NCI-H226 (cell line): ENCODE measurements at regions not wholly inside any gene's neighbourhood (a gene's known extent, or its start where the extent isn't known, plus 50 kb on each side); places are given as distances from the start of the nearest gene placed in this dataset.
A peak's percentile ranks its signal among the peaks of the same experiment; 100 is the strongest.
"Not testable (repeated sequence)": the region's sequence is repeated elsewhere in the genome, so short reads cannot be mapped to it uniquely, and the experiment has no call there.

Source experiments
- DNase-seq: peaks from one replicate; pipeline ENCODE4 v3.0.0-alpha.2; 2015

- DNase-seq = no peak
These were observed 165.9 kb upstream of the KLF7 start for GRCh38 chr2:207331674-207332073.

GRCh38 chr2:207332480-207333212, 166.9 kb upstream of the KLF7 start:
- no peak for DNase-seq

GRCh38 chr2:207333599-207334300, 168.0 kb upstream of the KLF7 start:
- DNase-seq = no peak

- no peak for DNase-seq
These were observed 168.5 kb upstream of the KLF7 start for GRCh38 chr2:207334301-207334623.

GRCh38 chr2:207334624-207335371, 169.1 kb upstream of the KLF7 start:
- DNase-seq = peak; percentile 84

- peak; percentile 67 for DNase-seq
These were observed 171.8 kb upstream of the KLF7 start for GRCh38 chr2:207337234-207338219.

- no peak for DNase-seq
These were observed 172.5 kb upstream of the KLF7 start for GRCh38 chr2:207338220-207338607.

GRCh38 chr2:207338610-207339009, 172.9 kb upstream of the KLF7 start:
- DNase-seq = no peak

- DNase-seq = no peak
These were observed 175.5 kb upstream of the KLF7 start for GRCh38 chr2:207341112-207341750.

- DNase-seq = no peak
These were observed 176.1 kb upstream of the KLF7 start for GRCh38 chr2:207341804-207342203.

- DNase-seq = not testable (repeated sequence)
These were observed 179.0 kb upstream of the KLF7 start for GRCh38 chr2:207344596-207345394.

GRCh38 chr2:207351171-207351570, 178.6 kb upstream of the CREB1 start:
- no peak for DNase-seq

GRCh38 chr2:207352978-207353671, 176.6 kb upstream of the CREB1 start:
- DNase-seq = no peak

GRCh38 chr2:207353836-207354235, 175.9 kb upstream of the CREB1 start:
- no peak for DNase-seq

- DNase-seq = no peak
These were observed 175.3 kb upstream of the CREB1 start for GRCh38 chr2:207354462-207354861.

- DNase-seq = no peak
These were observed 173.2 kb upstream of the CREB1 start for GRCh38 chr2:207356567-207356966.

GRCh38 chr2:207357216-207357615, 172.5 kb upstream of the CREB1 start:
- no peak for DNase-seq

- no peak for DNase-seq
These were observed 167.0 kb upstream of the CREB1 start for GRCh38 chr2:207362716-207363115.

- DNase-seq = no peak
These were observed 165.9 kb upstream of the CREB1 start for GRCh38 chr2:207363761-207364290.

- DNase-seq = no peak
These were observed 159.1 kb upstream of the CREB1 start for GRCh38 chr2:207370646-207371045.
